Panc1 (cell line): ENCODE measurements at regions not wholly inside any gene's neighbourhood (a gene's known extent, or its start where the extent isn't known, plus 50 kb on each side); places are given as distances from the start of the nearest gene placed in this dataset.

Experiments
- ATAC-seq: fragments of 200-7000 bp; cut with Tn5 transposase; 2 replicates; pipeline ENCODE4 v1.9.1; 2020; ENCODE audit warnings: mild to moderate bottlenecking, moderate library complexity
- BruUV-seq: library from RNA; stranded (reverse); fragments of 400-500 nt; replicated peaks from 2 replicates; lab custom pipeline; 2021; lab: Mats Ljungman, UMichigan
- CTCF ChIA-PET: fragments of 300-600 bp; sonication (Branson Sonifier 250); formaldehyde crosslinking; loops from one replicate; lab custom pipeline; 2022; ENCODE audit warnings: antibody characterized with exemption; lab: Charles Lee
- POLR2A ChIA-PET: fragments of 300-600 bp; sonication (Branson Sonifier 250); formaldehyde crosslinking; loops from one replicate; lab custom pipeline; 2022; ENCODE audit warnings: antibody characterized with exemption; lab: Charles Lee
- DNase-seq: peaks from one replicate; pipeline ENCODE4 v3.0.0-alpha.2; 2010; ENCODE audit warnings: low read depth, low spot score
- H3K27ac ChIP-seq: 2 replicates; pipeline ENCODE4 v1.5.1; 2011; ENCODE audit warnings: mild to moderate bottlenecking, low read length, inconsistent platforms
- H3K27me3 ChIP-seq: fragments of 200-500 bp; sonication (Bioruptor generic); 2 replicates; pipeline ENCODE4 v1.6.0; 2014; ENCODE audit warnings: low read length, inconsistent platforms; ENCODE audit not compliant: control insufficient read depth, insufficient read depth
- H3K36me3 ChIP-seq: fragments of 200-500 bp; sonication (Bioruptor generic); 2 replicates; pipeline ENCODE4 v1.5.1; 2014; ENCODE audit warnings: inconsistent platforms, mild to moderate bottlenecking, low read length, moderate library complexity; ENCODE audit not compliant: control insufficient read depth, insufficient read depth
- H3K4me1 ChIP-seq: 2 replicates; pipeline ENCODE4 v1.5.1; 2011; ENCODE audit warnings: inconsistent platforms, mild to moderate bottlenecking, low read length, moderate library complexity; ENCODE audit not compliant: control insufficient read depth, insufficient read depth
- H3K4me3 ChIP-seq, 2 experiments: 2 replicates each; pipeline ENCODE4 v1.5.1; 2011 to 2012; ENCODE audit warnings: low read depth in 2 of 2, low read length in 2 of 2, mild to moderate bottlenecking in 2 of 2, inconsistent platforms in 1 of 2, moderate library complexity in 1 of 2
- H3K9me3 ChIP-seq: fragments of 200-500 bp; sonication (Bioruptor generic); 2 replicates; pipeline ENCODE4 v1.5.1; 2014; ENCODE audit warnings: low read depth, mild to moderate bottlenecking, inconsistent platforms, low read length, moderate library complexity; ENCODE audit not compliant: control insufficient read depth, insufficient read depth
- POLR2AphosphoS5 ChIP-seq: IDR thresholded peaks from 2 replicates; pipeline ENCODE4 v1.6.1; 2012; ENCODE audit warnings: mild to moderate bottlenecking, low read depth, low read length, moderate library complexity
- REST ChIP-seq, 2 experiments: IDR thresholded peaks; 2 replicates each; pipeline ENCODE4 v1.6.1; 2011 to 2012; ENCODE audit warnings: low read depth in 2 of 2, control low read depth in 1 of 2, low read length in 1 of 2, mild to moderate bottlenecking in 1 of 2, moderate library complexity in 1 of 2; ENCODE audit not compliant: insufficient read depth in 1 of 2
- SIN3A ChIP-seq: IDR thresholded peaks from 2 replicates; pipeline ENCODE4 v1.6.1; 2012; ENCODE audit warnings: low read depth, mild to moderate bottlenecking, low read length, moderate library complexity, borderline replicate concordance; ENCODE audit not compliant: insufficient read depth
- TCF7L2 ChIP-seq: IDR thresholded peaks from 2 replicates; pipeline ENCODE4 v1.6.1; 2011; ENCODE audit warnings: mild to moderate bottlenecking, low read depth, low read length, inconsistent platforms
- in situ Hi-C: cut with HindIII; loops from 2 replicates; pipeline ENCODE4 v1.10.0; 2016; ENCODE audit warnings: low sequenced_read_pairs, low pct_unique_long_range_greater_than_20kb
- intact Hi-C: fragments of 100-400 bp; cut with micrococcal nuclease; formaldehyde crosslinking; loops from one replicate; pipeline ENCODE4 v1.10.0; 2022; ENCODE audit not compliant: unreplicated experiment
- TF ChIP-seq, protein P1 (sequence below): fragments of 450-650 bp; IDR thresholded peaks from 2 replicates; pipeline ENCODE4 v1.5.1; 2017; ENCODE audit warnings: mild to moderate bottlenecking

DNA sequence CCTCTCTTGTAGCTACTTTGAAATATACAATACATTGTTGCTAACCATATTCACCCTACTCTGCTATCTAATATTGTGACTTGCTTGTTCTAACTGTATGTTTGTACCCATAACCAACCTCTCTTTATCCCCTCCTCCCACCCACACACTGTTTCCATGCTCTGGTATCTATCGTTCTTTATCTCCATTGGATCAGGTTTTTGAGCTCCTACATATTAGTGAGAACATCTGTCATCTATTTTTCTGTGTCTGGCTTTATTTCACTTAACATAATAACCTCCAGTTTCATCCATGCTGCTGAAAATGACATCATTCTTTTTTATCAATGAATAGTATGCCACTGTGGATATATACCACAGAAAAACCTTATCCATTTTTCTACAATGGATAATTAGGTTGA is 1230.1 kb downstream of the PLA2G4A start:
- no peak for TF ChIP-seq TCF7L2
- no peak for TF ChIP-seq REST (IDR thresholded peaks at IDR 0.05; ENCODE audit: insufficient read depth in 1 of 2, low read depth in 2 of 2, low read length in 1 of 2)
- no peak for TF ChIP-seq POLR2AphosphoS5
- no peak for TF ChIP-seq SIN3A
- TF ChIP-seq, protein P1, sequence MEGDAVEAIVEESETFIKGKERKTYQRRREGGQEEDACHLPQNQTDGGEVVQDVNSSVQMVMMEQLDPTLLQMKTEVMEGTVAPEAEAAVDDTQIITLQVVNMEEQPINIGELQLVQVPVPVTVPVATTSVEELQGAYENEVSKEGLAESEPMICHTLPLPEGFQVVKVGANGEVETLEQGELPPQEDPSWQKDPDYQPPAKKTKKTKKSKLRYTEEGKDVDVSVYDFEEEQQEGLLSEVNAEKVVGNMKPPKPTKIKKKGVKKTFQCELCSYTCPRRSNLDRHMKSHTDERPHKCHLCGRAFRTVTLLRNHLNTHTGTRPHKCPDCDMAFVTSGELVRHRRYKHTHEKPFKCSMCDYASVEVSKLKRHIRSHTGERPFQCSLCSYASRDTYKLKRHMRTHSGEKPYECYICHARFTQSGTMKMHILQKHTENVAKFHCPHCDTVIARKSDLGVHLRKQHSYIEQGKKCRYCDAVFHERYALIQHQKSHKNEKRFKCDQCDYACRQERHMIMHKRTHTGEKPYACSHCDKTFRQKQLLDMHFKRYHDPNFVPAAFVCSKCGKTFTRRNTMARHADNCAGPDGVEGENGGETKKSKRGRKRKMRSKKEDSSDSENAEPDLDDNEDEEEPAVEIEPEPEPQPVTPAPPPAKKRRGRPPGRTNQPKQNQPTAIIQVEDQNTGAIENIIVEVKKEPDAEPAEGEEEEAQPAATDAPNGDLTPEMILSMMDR = no peak
- DNase-seq (no peak), ATAC-seq (no peak)
- Histone ChIP-seq H3K36me3 (no peaks in the 10 kb centered on the region), H3K27ac (no peak overlapping the region), H3K9me3 (no peaks in the 10 kb centered on the region), H3K27me3 (no peaks in the 10 kb centered on the region), H3K4me1 (no peaks in the 10 kb centered on the region), H3K4me3 (no peak overlapping the region)
- ChIA-PET CTCF (no interaction called here), POLR2A (no interaction called here)
- in situ Hi-C loops = no loop called here
- intact Hi-C loops = no loop called here
- BruUV-seq = no TSS peak

GRCh38 chr1:188061881-188062280 is 1233.1 kb downstream of the PLA2G4A start:
- CTCF ChIA-PET = no interaction called here
- no peaks in the 10 kb centered on the region for H3K27me3 ChIP-seq

More at GRCh38 chr1:188061881-188062280, 1233.1 kb downstream of the PLA2G4A start:
- Histone ChIP-seq H3K36me3 (no peaks in the 10 kb centered on the region), H3K4me3 (no peak overlapping the region), H3K4me1 (no peaks in the 10 kb centered on the region), H3K27ac (no peak overlapping the region), H3K9me3 (no peaks in the 10 kb centered on the region)
- in situ Hi-C loops (no loop called here), intact Hi-C loops (no loop called here)
- ATAC-seq (no peak), DNase-seq (no peak)
- BruUV-seq = no TSS peak
- POLR2A ChIA-PET = no interaction called here
- no peak for TF ChIP-seq TCF7L2
- TF ChIP-seq, protein P1 = no peak
- TF ChIP-seq POLR2AphosphoS5 = no peak
- TF ChIP-seq REST (IDR thresholded peaks at IDR 0.05; ENCODE audit: insufficient read depth in 1 of 2, low read depth in 2 of 2, low read length in 1 of 2) = no peak
- TF ChIP-seq SIN3A = no peak
